ENCODE measurements at regions not wholly inside any gene's neighbourhood (a gene's known extent, or its start where the extent isn't known, plus 50 kb on each side); places are given as distances from the start of the nearest gene placed in this dataset.

DNA sequence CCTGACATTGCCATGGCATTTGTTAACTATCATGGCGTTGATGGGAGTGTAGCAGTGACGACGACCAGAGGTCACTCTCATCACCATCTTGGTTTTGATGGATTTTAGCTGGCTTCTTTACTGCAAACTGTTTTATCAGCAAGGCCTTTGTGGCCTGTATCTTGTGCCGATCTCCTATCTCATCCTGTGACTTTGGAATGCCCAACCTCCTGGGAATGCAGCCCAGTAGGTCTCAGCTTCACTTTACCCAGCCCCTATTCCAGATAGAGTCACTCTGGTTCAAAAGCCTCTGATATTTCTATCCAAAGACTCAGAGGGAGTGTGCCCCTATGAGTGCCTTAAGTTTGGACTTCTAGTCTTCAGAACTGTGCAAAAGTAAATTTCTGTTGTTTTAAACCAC is 130.1 kb downstream of the ADAMTS1 start:
- no peak overlapping the region for H2BK15ac ChIP-seq (replicated peaks; ENCODE audit: low read depth)
- H3K4me3 ChIP-seq (ENCODE audit: low read length), result no peak overlapping the region
- no peaks in the 10 kb centered on the region for H3K79me2 ChIP-seq (ENCODE audit: control insufficient read depth, insufficient read depth, low read length)
- H4K5ac ChIP-seq (ENCODE audit: low read length), result no peak overlapping the region
- H3K9ac ChIP-seq (ENCODE audit: low read length), result peak overlapping the region; percentile 15
- no peak overlapping the region for H3K4me2 ChIP-seq (ENCODE audit: low read length)
- H3K27ac ChIP-seq (ENCODE audit: low read depth, low read length), result no peak overlapping the region
- peak overlapping the region; percentile 54 for H3K56ac ChIP-seq (ENCODE audit: low read length)
- H2BK5ac ChIP-seq (ENCODE audit: low read length), result peak overlapping the region; percentile 52
- H2AK5ac ChIP-seq (ENCODE audit: low read length), result no peak overlapping the region
- H3K23ac ChIP-seq (ENCODE audit: low read length), result no peak overlapping the region
- DNase-seq, result peak; percentile 87
- no peak overlapping the region for H4K8ac ChIP-seq (ENCODE audit: low read depth, low read length)
- H3K27me3 ChIP-seq (ENCODE audit: insufficient read depth, low read length, poor library complexity), result no peaks in the 10 kb centered on the region
- no peak overlapping the region for H3K4ac ChIP-seq (ENCODE audit: low read depth, low read length)
- no peaks in the 10 kb centered on the region for H3K79me1 ChIP-seq (ENCODE audit: low read length)
- H3K18ac ChIP-seq (ENCODE audit: low read length), result peak overlapping the region; percentile 20
- H2BK120ac ChIP-seq (ENCODE audit: low read depth, low read length), result no peak overlapping the region
- no CpG with 5 or more reads among the region's 4 CpGs for WGBS (ENCODE audit: extremely low coverage, insufficient coverage, low lambda C conversion rate)
- peaks cover 6% of the 10 kb centered on the region for H3K4me1 ChIP-seq (ENCODE audit: control insufficient read depth, low read depth, low read length)
- no peaks in the 10 kb centered on the region for H3K36me3 ChIP-seq (ENCODE audit: control insufficient read depth, insufficient read depth, low read length)

DNA sequence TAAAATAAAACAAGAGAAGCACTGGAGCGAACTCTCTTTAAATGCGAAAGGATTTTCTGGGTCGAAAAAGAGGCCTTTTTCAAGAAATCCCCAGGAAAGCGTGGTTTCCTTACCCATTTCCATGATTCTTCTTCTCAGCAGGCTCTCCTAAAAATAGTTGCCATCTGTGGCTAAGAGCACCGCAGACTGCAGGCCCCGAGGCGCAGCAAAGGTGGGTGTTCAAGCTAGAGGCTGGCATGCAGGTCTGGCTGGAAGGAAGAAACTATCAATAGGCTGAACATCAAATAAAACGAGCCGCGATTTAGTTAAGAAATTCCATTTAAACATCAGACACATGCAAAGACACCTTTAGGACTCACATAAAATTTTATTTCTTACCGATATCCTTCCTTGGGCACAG is 135.1 kb downstream of the ADAMTS1 start:
- H3K27ac ChIP-seq (ENCODE audit: low read depth, low read length), result no peak overlapping the region
- H4K5ac ChIP-seq (ENCODE audit: low read length), result no peak overlapping the region
- no peak overlapping the region for H2AK5ac ChIP-seq (ENCODE audit: low read length)
- H4K8ac ChIP-seq (ENCODE audit: low read depth, low read length), result no peak overlapping the region
- H3K79me1 ChIP-seq (ENCODE audit: low read length), result no peaks in the 10 kb centered on the region
- no peak overlapping the region for H2BK15ac ChIP-seq (replicated peaks; ENCODE audit: low read depth)
- H3K36me3 ChIP-seq (ENCODE audit: control insufficient read depth, insufficient read depth, low read length), result no peaks in the 10 kb centered on the region
- no CpG with 5 or more reads among the region's 11 CpGs for WGBS (ENCODE audit: extremely low coverage, insufficient coverage, low lambda C conversion rate)
- H3K4ac ChIP-seq (ENCODE audit: low read depth, low read length), result no peak overlapping the region
- H3K79me2 ChIP-seq (ENCODE audit: control insufficient read depth, insufficient read depth, low read length), result no peaks in the 10 kb centered on the region
- no peaks in the 10 kb centered on the region for H3K27me3 ChIP-seq (ENCODE audit: insufficient read depth, low read length, poor library complexity)
- H3K4me3 ChIP-seq (ENCODE audit: low read length), result no peak overlapping the region
- H3K18ac ChIP-seq (ENCODE audit: low read length), result no peak overlapping the region
- H2BK5ac ChIP-seq (ENCODE audit: low read length), result no peak overlapping the region
- no peak overlapping the region for H3K23ac ChIP-seq (ENCODE audit: low read length)
- H3K4me1 ChIP-seq (ENCODE audit: control insufficient read depth, low read depth, low read length), result no peaks in the 10 kb centered on the region
- no peak overlapping the region for H3K4me2 ChIP-seq (ENCODE audit: low read length)
- H2BK120ac ChIP-seq (ENCODE audit: low read depth, low read length), result no peak overlapping the region
- no peak for DNase-seq
- no peak overlapping the region for H3K9ac ChIP-seq (ENCODE audit: low read length)
- H3K56ac ChIP-seq (ENCODE audit: low read length), result no peak overlapping the region

GRCh38 chr21:26709090-26709489 is 136.0 kb upstream of the CYYR1 start:
- no peak overlapping the region for H3K4me3 ChIP-seq (ENCODE audit: low read length)
- no peaks in the 10 kb centered on the region for H3K79me1 ChIP-seq (ENCODE audit: low read length)
- H2BK5ac ChIP-seq (ENCODE audit: low read length), result no peak overlapping the region
- no peaks in the 10 kb centered on the region for H3K36me3 ChIP-seq (ENCODE audit: control insufficient read depth, insufficient read depth, low read length)
- no peaks in the 10 kb centered on the region for H3K27me3 ChIP-seq (ENCODE audit: insufficient read depth, low read length, poor library complexity)
- DNase-seq, result no peak
- no peak overlapping the region for H3K4ac ChIP-seq (ENCODE audit: low read depth, low read length)
- H3K27ac ChIP-seq (ENCODE audit: low read depth, low read length), result no peak overlapping the region
- H3K79me2 ChIP-seq (ENCODE audit: control insufficient read depth, insufficient read depth, low read length), result no peaks in the 10 kb centered on the region
- H4K8ac ChIP-seq (ENCODE audit: low read depth, low read length), result no peak overlapping the region
- no peak overlapping the region for H2BK15ac ChIP-seq (replicated peaks; ENCODE audit: low read depth)
- no peaks in the 10 kb centered on the region for H3K4me1 ChIP-seq (ENCODE audit: control insufficient read depth, low read depth, low read length)
- WGBS (ENCODE audit: extremely low coverage, insufficient coverage, low lambda C conversion rate), result no CpG with 5 or more reads among the region's 7 CpGs
- no peak overlapping the region for H3K18ac ChIP-seq (ENCODE audit: low read length)
- H3K56ac ChIP-seq (ENCODE audit: low read length), result no peak overlapping the region
- H3K23ac ChIP-seq (ENCODE audit: low read length), result no peak overlapping the region
- H3K9ac ChIP-seq (ENCODE audit: low read length), result no peak overlapping the region
- H3K4me2 ChIP-seq (ENCODE audit: low read length), result no peak overlapping the region
- H4K5ac ChIP-seq (ENCODE audit: low read length), result no peak overlapping the region
- H2AK5ac ChIP-seq (ENCODE audit: low read length), result no peak overlapping the region
- no peak overlapping the region for H2BK120ac ChIP-seq (ENCODE audit: low read depth, low read length)

DNA sequence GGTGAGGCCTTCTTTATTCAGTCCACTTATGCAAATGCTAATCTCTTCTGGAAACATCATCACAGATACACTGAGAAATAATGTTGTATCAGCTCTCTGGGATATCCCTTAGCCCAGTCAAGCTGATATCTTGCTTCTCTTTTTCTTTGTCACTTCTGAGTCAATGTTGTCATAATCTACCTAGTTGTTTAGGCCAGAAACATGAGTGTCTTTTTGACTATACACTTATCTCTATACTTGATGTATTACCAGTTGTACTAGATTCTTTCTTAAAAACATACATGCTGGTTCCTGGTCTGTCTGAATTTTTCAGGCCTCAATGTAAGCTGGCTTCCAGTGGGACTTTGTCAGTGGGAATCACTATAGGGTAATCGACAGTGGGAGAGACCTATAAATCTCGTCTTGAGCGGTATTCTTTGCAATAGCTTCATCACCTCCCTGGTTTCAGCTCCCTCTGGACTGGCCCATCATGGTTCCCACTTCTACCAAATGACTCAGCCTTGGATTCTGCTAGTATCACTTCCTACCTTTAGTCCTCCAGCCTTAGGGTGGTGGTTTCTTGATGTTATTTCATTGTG is 135.2 kb upstream of the CYYR1 start:
- no peak overlapping the region for H3K18ac ChIP-seq (ENCODE audit: low read length)
- H3K4me2 ChIP-seq (ENCODE audit: low read length), result no peak overlapping the region
- H4K8ac ChIP-seq (ENCODE audit: low read depth, low read length), result no peak overlapping the region
- no peaks in the 10 kb centered on the region for H3K79me1 ChIP-seq (ENCODE audit: low read length)
- no peak overlapping the region for H2AK5ac ChIP-seq (ENCODE audit: low read length)
- H3K27me3 ChIP-seq (ENCODE audit: insufficient read depth, low read length, poor library complexity), result no peaks in the 10 kb centered on the region
- no peak overlapping the region for H3K4me3 ChIP-seq (ENCODE audit: low read length)
- H3K56ac ChIP-seq (ENCODE audit: low read length), result no peak overlapping the region
- no peaks in the 10 kb centered on the region for H3K36me3 ChIP-seq (ENCODE audit: control insufficient read depth, insufficient read depth, low read length)
- H3K4ac ChIP-seq (ENCODE audit: low read depth, low read length), result no peak overlapping the region
- WGBS (ENCODE audit: extremely low coverage, insufficient coverage, low lambda C conversion rate), result no CpG with 5 or more reads among the region's 3 CpGs
- no peaks in the 10 kb centered on the region for H3K79me2 ChIP-seq (ENCODE audit: control insufficient read depth, insufficient read depth, low read length)
- no peak overlapping the region for H3K9ac ChIP-seq (ENCODE audit: low read length)
- no peak overlapping the region for H3K27ac ChIP-seq (ENCODE audit: low read depth, low read length)
- H3K4me1 ChIP-seq (ENCODE audit: control insufficient read depth, low read depth, low read length), result no peaks in the 10 kb centered on the region
- no peak overlapping the region for H4K5ac ChIP-seq (ENCODE audit: low read length)
- H2BK5ac ChIP-seq (ENCODE audit: low read length), result no peak overlapping the region
- no peak overlapping the region for H2BK15ac ChIP-seq (replicated peaks; ENCODE audit: low read depth)
- no peak overlapping the region for H2BK120ac ChIP-seq (ENCODE audit: low read depth, low read length)
- DNase-seq, result no peak
- no peak overlapping the region for H3K23ac ChIP-seq (ENCODE audit: low read length)

DNA sequence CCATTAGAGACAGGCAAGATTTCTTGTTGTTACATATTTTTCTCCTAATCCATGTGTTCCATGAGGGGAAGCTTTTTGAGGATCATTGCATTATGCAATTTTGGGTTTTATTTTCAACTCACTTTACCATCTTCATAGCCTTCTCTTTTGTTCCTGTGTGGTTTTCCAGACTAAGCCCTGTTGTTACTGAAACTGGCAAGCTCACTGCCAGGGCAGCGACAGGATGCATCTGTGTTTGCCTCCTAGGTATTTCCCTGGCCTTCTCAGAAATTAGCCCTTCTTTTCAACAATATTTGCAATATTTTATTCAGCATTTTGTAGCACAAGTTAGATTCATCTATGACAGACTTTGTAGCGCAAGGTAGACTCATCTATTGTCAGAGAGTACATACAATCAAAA is 134.2 kb upstream of the CYYR1 start:
- H3K4ac ChIP-seq (ENCODE audit: low read depth, low read length), result no peak overlapping the region
- no peak overlapping the region for H2BK120ac ChIP-seq (ENCODE audit: low read depth, low read length)
- H4K5ac ChIP-seq (ENCODE audit: low read length), result no peak overlapping the region
- H3K56ac ChIP-seq (ENCODE audit: low read length), result no peak overlapping the region
- DNase-seq, result no peak
- H3K27ac ChIP-seq (ENCODE audit: low read depth, low read length), result no peak overlapping the region
- no peak overlapping the region for H3K23ac ChIP-seq (ENCODE audit: low read length)
- no peak overlapping the region for H2BK15ac ChIP-seq (replicated peaks; ENCODE audit: low read depth)
- H3K79me2 ChIP-seq (ENCODE audit: control insufficient read depth, insufficient read depth, low read length), result no peaks in the 10 kb centered on the region
- H3K27me3 ChIP-seq (ENCODE audit: insufficient read depth, low read length, poor library complexity), result no peaks in the 10 kb centered on the region
- H3K4me3 ChIP-seq (ENCODE audit: low read length), result no peak overlapping the region
- no peaks in the 10 kb centered on the region for H3K36me3 ChIP-seq (ENCODE audit: control insufficient read depth, insufficient read depth, low read length)
- WGBS (ENCODE audit: extremely low coverage, insufficient coverage, low lambda C conversion rate), result no CpG with 5 or more reads among the region's 2 CpGs
- H2BK5ac ChIP-seq (ENCODE audit: low read length), result no peak overlapping the region
- no peaks in the 10 kb centered on the region for H3K4me1 ChIP-seq (ENCODE audit: control insufficient read depth, low read depth, low read length)
- H3K9ac ChIP-seq (ENCODE audit: low read length), result no peak overlapping the region
- H3K79me1 ChIP-seq (ENCODE audit: low read length), result no peaks in the 10 kb centered on the region
- H3K4me2 ChIP-seq (ENCODE audit: low read length), result no peak overlapping the region
- no peak overlapping the region for H4K8ac ChIP-seq (ENCODE audit: low read depth, low read length)
- H3K18ac ChIP-seq (ENCODE audit: low read length), result no peak overlapping the region
- no peak overlapping the region for H2AK5ac ChIP-seq (ENCODE audit: low read length)

DNA sequence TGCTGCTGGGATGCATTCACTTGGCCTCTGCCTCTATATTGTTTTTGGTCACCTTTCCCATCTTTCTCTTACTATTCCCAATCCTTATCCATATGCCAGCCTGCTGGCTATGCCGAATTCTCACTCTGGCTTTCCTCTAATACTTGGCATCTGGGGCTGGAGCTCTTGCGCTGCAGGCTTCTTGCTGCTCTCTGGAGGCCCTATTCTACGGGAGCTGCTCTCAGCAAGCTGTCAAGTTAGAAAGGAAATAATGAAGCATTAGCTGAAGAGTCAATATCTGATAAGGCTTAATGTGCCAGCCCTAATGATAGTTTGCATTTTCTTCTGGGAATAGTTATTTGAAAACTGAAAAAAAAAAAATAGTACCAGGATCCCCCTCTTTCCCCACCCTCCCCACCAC is 125.3 kb upstream of the CYYR1 start:
- H2AK5ac ChIP-seq (ENCODE audit: low read length), result no peak overlapping the region
- no peak overlapping the region for H3K23ac ChIP-seq (ENCODE audit: low read length)
- H3K56ac ChIP-seq (ENCODE audit: low read length), result no peak overlapping the region
- H3K79me1 ChIP-seq (ENCODE audit: low read length), result no peaks in the 10 kb centered on the region
- no peaks in the 10 kb centered on the region for H3K4me1 ChIP-seq (ENCODE audit: control insufficient read depth, low read depth, low read length)
- DNase-seq, result no peak
- no peak overlapping the region for H3K18ac ChIP-seq (ENCODE audit: low read length)
- H3K27me3 ChIP-seq (ENCODE audit: insufficient read depth, low read length, poor library complexity), result no peaks in the 10 kb centered on the region
- H4K5ac ChIP-seq (ENCODE audit: low read length), result no peak overlapping the region
- no CpG with 5 or more reads among the region's 3 CpGs for WGBS (ENCODE audit: extremely low coverage, insufficient coverage, low lambda C conversion rate)
- no peaks in the 10 kb centered on the region for H3K36me3 ChIP-seq (ENCODE audit: control insufficient read depth, insufficient read depth, low read length)
- H4K8ac ChIP-seq (ENCODE audit: low read depth, low read length), result no peak overlapping the region
- no peak overlapping the region for H2BK120ac ChIP-seq (ENCODE audit: low read depth, low read length)
- H3K4me3 ChIP-seq (ENCODE audit: low read length), result no peak overlapping the region
- no peak overlapping the region for H3K4ac ChIP-seq (ENCODE audit: low read depth, low read length)
- no peak overlapping the region for H3K27ac ChIP-seq (ENCODE audit: low read depth, low read length)
- H3K4me2 ChIP-seq (ENCODE audit: low read length), result no peak overlapping the region
- no peaks in the 10 kb centered on the region for H3K79me2 ChIP-seq (ENCODE audit: control insufficient read depth, insufficient read depth, low read length)
- no peak overlapping the region for H3K9ac ChIP-seq (ENCODE audit: low read length)
- H2BK15ac ChIP-seq (replicated peaks; ENCODE audit: low read depth), result no peak overlapping the region
- no peak overlapping the region for H2BK5ac ChIP-seq (ENCODE audit: low read length)

All from mesendoderm (in vitro differentiated cells).